HCT116 (cell line): ENCODE measurements at regions not wholly inside any gene's neighbourhood (a gene's known extent, or its start where the extent isn't known, plus 50 kb on each side); places are given as distances from the start of the nearest gene placed in this dataset.

Experiments
- ATAC-seq: fragments of 200-7000 bp; cut with Tn5 transposase; 2 replicates; pipeline ENCODE4 v1.9.1; 2020; ENCODE audit warnings: mild to moderate bottlenecking, moderate library complexity
- BruUV-seq: library from RNA; stranded (reverse); fragments of 400-500 nt; replicated peaks from 2 replicates; lab custom pipeline; 2021; lab: Mats Ljungman, UMichigan
- CTCF ChIA-PET: fragments of 300-600 bp; sonication (Branson Sonifier 250); formaldehyde crosslinking; loops from one replicate; lab custom pipeline; 2021; ENCODE audit warnings: antibody characterized with exemption; lab: Charles Lee
- POLR2A ChIA-PET: fragments of 300-600, 350-600 bp; sonication (Branson Sonifier 250); formaldehyde crosslinking; loops from one replicate; lab custom pipeline; 2021; ENCODE audit warnings: antibody characterized with exemption; lab: Charles Lee
- RAD21 ChIA-PET, 2 experiments: fragments of 300-600 bp; sonication (Branson Sonifier 250); formaldehyde crosslinking; loops; one replicate each; lab custom pipeline; 2023; ENCODE audit warnings: low total read pairs in 2 of 2; ENCODE audit not compliant: uncharacterized antibody in 2 of 2, unreplicated experiment in 2 of 2, low non-redundant PET in 1 of 2; lab: Charles Lee
- DNase-seq: peaks from one replicate; pipeline ENCODE4 v3.0.0-alpha.2; 2010; ENCODE audit warnings: low read depth, low spot score
- H2AFZ ChIP-seq: fragments of 200-600 bp; shearing (Covaris generic), sonication (generic); 2 replicates; pipeline ENCODE4 v1.6.1; 2017; ENCODE audit warnings: low read depth, mixed run types, mixed read lengths, antibody characterized with exemption, low read length; ENCODE audit not compliant: poor library complexity, severe bottlenecking
- H3K27ac ChIP-seq: 2 replicates; pipeline ENCODE4 v1.5.1; 2012; ENCODE audit warnings: low read depth, low read length
- H3K27me3 ChIP-seq: fragments of 200-600 bp; sonication (generic); 2 replicates; pipeline ENCODE4 v1.6.1; 2016; ENCODE audit warnings: mixed run types, low read length, mixed read lengths; ENCODE audit not compliant: insufficient read depth
- H3K36me3 ChIP-seq, 2 experiments: fragments of 200-500 bp in 1 of 2; fragments of 200-600 bp in 1 of 2; sonication (Bioruptor generic) in 1 of 2; sonication (generic) in 1 of 2; 2 replicates each; pipeline versions ENCODE4 v1.5.1 to v1.6.1; 2014 to 2016; ENCODE audit warnings: low read length in 2 of 2, inconsistent platforms in 1 of 2, mixed read lengths in 1 of 2, mixed run types in 1 of 2; ENCODE audit not compliant: insufficient read depth in 2 of 2, control insufficient read depth in 1 of 2
- H3K4me1 ChIP-seq, 2 experiments: fragments of 200-600 bp in 1 of 2; sonication (generic) in 1 of 2; 2 replicates each; pipeline versions ENCODE4 v1.5.1 to v1.6.1; 2012 to 2017; ENCODE audit warnings: low read length in 2 of 2, inconsistent platforms in 1 of 2, mild to moderate bottlenecking in 1 of 2, mixed read lengths in 1 of 2, mixed run types in 1 of 2, moderate library complexity in 1 of 2; ENCODE audit not compliant: insufficient read depth in 2 of 2, control insufficient read depth in 1 of 2
- H3K4me2 ChIP-seq: fragments of 200-600 bp; sonication (generic); 2 replicates; pipeline ENCODE4 v1.6.1; 2017; ENCODE audit warnings: mixed run types, low read length, mixed read lengths
- H3K4me3 ChIP-seq, 2 experiments: fragments of 200-600 bp in 1 of 2; sonication (generic) in 1 of 2; replicated peaks in 1 of 2; 2 replicates each; pipeline ENCODE4 v1.5.1; 2011 to 2016; ENCODE audit warnings: low read length in 2 of 2, control low read depth in 1 of 2, low read depth in 1 of 2, mild to moderate bottlenecking in 1 of 2, mixed read lengths in 1 of 2, mixed run types in 1 of 2
- H3K79me2 ChIP-seq: fragments of 200-600 bp; sonication (generic); 2 replicates; pipeline ENCODE4 v1.6.1; 2017; ENCODE audit warnings: mild to moderate bottlenecking, mixed run types, low read length, moderate library complexity, mixed read lengths; ENCODE audit not compliant: insufficient read depth
- H3K9ac ChIP-seq: fragments of 200-600 bp; sonication (generic); 2 replicates; pipeline ENCODE4 v1.6.1; 2016; ENCODE audit warnings: low read length, mixed read lengths
- H3K9me2 ChIP-seq: fragments of 200-600 bp; sonication (generic), shearing (Covaris generic); 2 replicates; pipeline ENCODE4 v1.6.1; 2017; ENCODE audit warnings: mixed run types, mild to moderate bottlenecking, moderate library complexity; ENCODE audit not compliant: insufficient read depth
- H3K9me3 ChIP-seq, 2 experiments: fragments of 200-500 bp in 1 of 2; fragments of 200-600 bp in 1 of 2; sonication (Bioruptor generic) in 1 of 2; sonication (generic) in 1 of 2; 2 replicates each; pipeline ENCODE4 v1.6.1; 2014 to 2017; ENCODE audit warnings: low read length in 2 of 2, mixed read lengths in 2 of 2, inconsistent platforms in 1 of 2, low read depth in 1 of 2, mild to moderate bottlenecking in 1 of 2, mixed run types in 1 of 2, moderate library complexity in 1 of 2; ENCODE audit not compliant: control insufficient read depth in 1 of 2, insufficient read depth in 1 of 2
- H4K20me1 ChIP-seq: fragments of 200-600 bp; sonication (generic), shearing (Covaris generic); 2 replicates; pipeline ENCODE4 v1.6.1; 2017; ENCODE audit warnings: mixed run types, mild to moderate bottlenecking, moderate library complexity; ENCODE audit not compliant: insufficient read depth
- CBX3 ChIP-seq: IDR thresholded peaks from 2 replicates; pipeline ENCODE4 v1.6.1; 2012; ENCODE audit warnings: low read depth
- EGR1 ChIP-seq: IDR thresholded peaks from 2 replicates; pipeline ENCODE4 v1.6.1; 2012; ENCODE audit warnings: low read depth
- EZH2phosphoT487 ChIP-seq: fragments of 200-600 bp; IDR thresholded peaks from 2 replicates; pipeline ENCODE4 v1.6.1; 2018; ENCODE audit warnings: antibody characterized with exemption, borderline replicate concordance
- FOSL1 ChIP-seq: IDR thresholded peaks from 2 replicates; pipeline ENCODE4 v1.6.1; 2012; ENCODE audit warnings: low read depth
- POLR2A ChIP-seq: IDR thresholded peaks from 2 replicates; pipeline ENCODE4 v1.7.0; 2011; ENCODE audit warnings: borderline replicate concordance; ENCODE audit not compliant: insufficient read depth, insufficient read length; ENCODE audit errors: extremely low read depth
- POLR2AphosphoS5 ChIP-seq: IDR thresholded peaks from 2 replicates; pipeline ENCODE4 v1.6.1; 2011; ENCODE audit warnings: mild to moderate bottlenecking, low read depth, low read length, moderate library complexity
- SP1 ChIP-seq: IDR thresholded peaks from 2 replicates; pipeline ENCODE4 v1.6.1; 2012; ENCODE audit warnings: low read depth
- SRF ChIP-seq: IDR thresholded peaks from 2 replicates; pipeline ENCODE4 v1.6.1; 2012; ENCODE audit warnings: low read depth
- ZNF274 ChIP-seq: fragments of 200-500 bp; sonication (Bioruptor generic); IDR thresholded peaks from 2 replicates; pipeline ENCODE4 v1.6.1; 2014; ENCODE audit warnings: mild to moderate bottlenecking, low read depth, low read length, inconsistent platforms
- intact Hi-C: fragments of 100-400 bp; cut with micrococcal nuclease; formaldehyde crosslinking; loops from 2 replicates; pipeline ENCODE4 v1.10.0; 2022
- TF ChIP-seq, protein P1 (sequence below): IDR thresholded peaks from 2 replicates; pipeline ENCODE4 v1.6.1; 2011; ENCODE audit warnings: mild to moderate bottlenecking, low read length, moderate library complexity; ENCODE audit not compliant: insufficient replicate concordance; ENCODE audit errors: extremely low read depth
- TF ChIP-seq, protein P2 (sequence below): IDR thresholded peaks from 2 replicates; pipeline ENCODE4 v1.6.1; 2012
- TF ChIP-seq, protein P3 (sequence below), 3 experiments: fragments of 200-600 bp in 1 of 3; sonication (generic) in 1 of 3; IDR thresholded peaks in 2 of 3; conservative IDR thresholded peaks in 1 of 3; 2 replicates each; pipeline ENCODE4 v1.5.1; 2012 to 2017; ENCODE audit warnings: low read depth in 2 of 3, low read length in 2 of 3, antibody characterized with exemption in 1 of 3, borderline replicate concordance in 1 of 3, control low read depth in 1 of 3, mild to moderate bottlenecking in 1 of 3, mixed read lengths in 1 of 3, mixed run types in 1 of 3, moderate library complexity in 1 of 3; ENCODE audit not compliant: insufficient read depth in 1 of 3

DNA sequence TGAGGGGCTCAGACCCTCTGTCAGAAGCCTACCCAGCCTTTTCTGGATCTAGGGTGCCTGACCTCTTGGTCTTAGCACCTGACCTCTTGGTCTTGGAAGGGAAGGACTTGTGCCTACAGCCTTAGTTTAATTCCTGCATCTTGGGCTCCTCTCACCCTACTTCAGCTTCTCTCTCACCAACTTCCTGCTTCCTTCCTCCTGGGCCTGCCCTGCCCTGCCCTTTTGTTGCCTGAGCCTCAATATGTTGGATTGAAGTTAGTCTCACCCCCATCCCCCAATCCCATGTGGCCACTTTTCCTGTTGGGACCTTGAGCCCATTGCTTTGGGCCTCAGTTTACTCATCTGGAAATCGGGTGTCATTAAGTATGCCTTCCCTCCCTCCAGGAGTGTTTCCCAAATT lies 206.2 kb upstream of the SKOR2 start:
- no peak overlapping the region for H3K9ac ChIP-seq
- ATAC-seq = no peak
- H2AFZ ChIP-seq = no peak overlapping the region
- H4K20me1 ChIP-seq = no peaks in the 10 kb centered on the region
- H3K27me3 ChIP-seq = peaks cover 36% of the 10 kb centered on the region
- no peaks in the 10 kb centered on the region for H3K9me2 ChIP-seq
- H3K36me3 ChIP-seq = no peaks in the 10 kb centered on the region
- H3K4me1 ChIP-seq = no peaks in the 10 kb centered on the region
- BruUV-seq = no TSS peak
- ChIA-PET POLR2A (no interaction called here), RAD21 (no interaction called here), CTCF (no interaction called here)
- intact Hi-C loops = no loop called here
- H3K9me3 ChIP-seq = no peaks in the 10 kb centered on the region
- TF ChIP-seq, protein P1, sequence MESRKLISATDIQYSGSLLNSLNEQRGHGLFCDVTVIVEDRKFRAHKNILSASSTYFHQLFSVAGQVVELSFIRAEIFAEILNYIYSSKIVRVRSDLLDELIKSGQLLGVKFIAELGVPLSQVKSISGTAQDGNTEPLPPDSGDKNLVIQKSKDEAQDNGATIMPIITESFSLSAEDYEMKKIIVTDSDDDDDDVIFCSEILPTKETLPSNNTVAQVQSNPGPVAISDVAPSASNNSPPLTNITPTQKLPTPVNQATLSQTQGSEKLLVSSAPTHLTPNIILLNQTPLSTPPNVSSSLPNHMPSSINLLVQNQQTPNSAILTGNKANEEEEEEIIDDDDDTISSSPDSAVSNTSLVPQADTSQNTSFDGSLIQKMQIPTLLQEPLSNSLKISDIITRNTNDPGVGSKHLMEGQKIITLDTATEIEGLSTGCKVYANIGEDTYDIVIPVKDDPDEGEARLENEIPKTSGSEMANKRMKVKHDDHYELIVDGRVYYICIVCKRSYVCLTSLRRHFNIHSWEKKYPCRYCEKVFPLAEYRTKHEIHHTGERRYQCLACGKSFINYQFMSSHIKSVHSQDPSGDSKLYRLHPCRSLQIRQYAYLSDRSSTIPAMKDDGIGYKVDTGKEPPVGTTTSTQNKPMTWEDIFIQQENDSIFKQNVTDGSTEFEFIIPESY = no peak
- no peak for TF ChIP-seq ZNF274
- no peak for TF ChIP-seq EGR1
- TF ChIP-seq, protein P2, sequence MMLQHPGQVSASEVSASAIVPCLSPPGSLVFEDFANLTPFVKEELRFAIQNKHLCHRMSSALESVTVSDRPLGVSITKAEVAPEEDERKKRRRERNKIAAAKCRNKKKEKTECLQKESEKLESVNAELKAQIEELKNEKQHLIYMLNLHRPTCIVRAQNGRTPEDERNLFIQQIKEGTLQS = no peak
- no peak for TF ChIP-seq SRF
- TF ChIP-seq SP1 = no peak
- TF ChIP-seq POLR2A = no peak
- TF ChIP-seq POLR2AphosphoS5 = no peak
- no peak for TF ChIP-seq CBX3
- TF ChIP-seq, protein P3, sequence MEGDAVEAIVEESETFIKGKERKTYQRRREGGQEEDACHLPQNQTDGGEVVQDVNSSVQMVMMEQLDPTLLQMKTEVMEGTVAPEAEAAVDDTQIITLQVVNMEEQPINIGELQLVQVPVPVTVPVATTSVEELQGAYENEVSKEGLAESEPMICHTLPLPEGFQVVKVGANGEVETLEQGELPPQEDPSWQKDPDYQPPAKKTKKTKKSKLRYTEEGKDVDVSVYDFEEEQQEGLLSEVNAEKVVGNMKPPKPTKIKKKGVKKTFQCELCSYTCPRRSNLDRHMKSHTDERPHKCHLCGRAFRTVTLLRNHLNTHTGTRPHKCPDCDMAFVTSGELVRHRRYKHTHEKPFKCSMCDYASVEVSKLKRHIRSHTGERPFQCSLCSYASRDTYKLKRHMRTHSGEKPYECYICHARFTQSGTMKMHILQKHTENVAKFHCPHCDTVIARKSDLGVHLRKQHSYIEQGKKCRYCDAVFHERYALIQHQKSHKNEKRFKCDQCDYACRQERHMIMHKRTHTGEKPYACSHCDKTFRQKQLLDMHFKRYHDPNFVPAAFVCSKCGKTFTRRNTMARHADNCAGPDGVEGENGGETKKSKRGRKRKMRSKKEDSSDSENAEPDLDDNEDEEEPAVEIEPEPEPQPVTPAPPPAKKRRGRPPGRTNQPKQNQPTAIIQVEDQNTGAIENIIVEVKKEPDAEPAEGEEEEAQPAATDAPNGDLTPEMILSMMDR (IDR thresholded peaks at IDR 0.05 in 2 of 3, conservative IDR thresholded peaks at IDR 0.05 in 1 of 3; ENCODE audit: borderline replicate concordance in 1 of 3, insufficient read depth in 1 of 3, low read depth in 2 of 3, low read length in 2 of 3) = no peak
- no peak for TF ChIP-seq EZH2phosphoT487
- no peak for TF ChIP-seq FOSL1
- H3K4me2 ChIP-seq = no peak overlapping the region
- no peak overlapping the region for H3K27ac ChIP-seq
- no peak overlapping the region for H3K4me3 ChIP-seq
- DNase-seq = no peak
- H3K79me2 ChIP-seq = no peaks in the 10 kb centered on the region
